ENCODE measurements at regions not wholly inside any gene's neighbourhood (a gene's known extent, or its start where the extent isn't known, plus 50 kb on each side); places are given as distances from the start of the nearest gene placed in this dataset.
"Not testable (repeated sequence)": the region's sequence is repeated elsewhere in the genome, so short reads cannot be mapped to it uniquely, and the experiment has no call there.

DNA sequence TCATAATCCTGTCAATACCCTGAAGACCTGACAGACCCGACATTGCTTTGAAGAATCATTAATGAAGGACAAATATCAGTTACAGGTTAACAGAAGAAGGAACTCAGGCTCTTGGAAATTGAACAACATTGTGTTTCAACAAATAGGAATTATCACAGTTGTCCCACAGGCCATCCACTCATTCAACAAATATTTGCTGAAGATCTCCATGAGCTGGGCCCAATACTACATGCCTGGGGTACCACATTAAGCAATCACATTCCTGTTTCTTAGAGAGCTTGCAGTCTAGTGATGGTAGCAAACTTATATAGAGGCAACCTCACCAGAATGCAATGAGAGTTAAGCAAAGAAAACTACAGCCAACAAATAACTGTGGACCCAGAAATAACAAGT, 671.6 kb upstream of the ACVR2A start:
- no peak for DNase-seq

DNA sequence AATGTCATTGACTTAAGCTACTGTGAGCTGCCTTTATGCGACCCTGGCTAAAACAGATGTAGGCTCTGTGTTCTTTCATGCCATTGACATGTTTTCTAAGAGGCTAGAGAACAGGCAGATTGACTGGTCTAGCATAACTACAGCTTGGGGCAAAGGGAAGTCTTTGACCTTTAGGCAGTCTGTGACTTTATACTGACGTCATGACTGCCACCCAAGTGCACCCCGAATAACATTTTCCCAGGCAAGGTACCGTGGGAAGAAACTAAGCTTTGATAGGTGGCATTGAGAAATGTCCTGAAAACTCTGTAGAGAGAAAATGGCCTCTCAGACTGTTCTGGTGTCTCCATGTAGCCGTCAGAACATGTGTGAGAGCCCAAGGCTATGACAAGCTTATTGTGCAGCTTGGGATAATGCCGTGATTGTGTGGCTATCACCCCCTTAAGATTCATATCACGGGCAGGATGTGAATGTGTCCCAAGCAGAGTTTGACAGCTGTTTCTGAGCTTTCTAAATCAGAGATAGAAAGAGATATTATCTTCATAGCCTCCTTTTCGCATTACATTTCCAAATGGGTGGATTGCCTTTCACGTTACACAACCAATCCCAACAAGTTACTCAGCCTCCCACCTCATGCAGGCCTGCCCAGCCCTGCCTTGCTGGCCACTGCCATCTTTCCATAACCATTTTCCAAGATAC, 672.2 kb upstream of the ACVR2A start:
- DNase-seq, result no peak

- DNase-seq, result no peak
These were observed 672.9 kb upstream of the ACVR2A start for GRCh38 chr2:147171941-147172340.

DNA sequence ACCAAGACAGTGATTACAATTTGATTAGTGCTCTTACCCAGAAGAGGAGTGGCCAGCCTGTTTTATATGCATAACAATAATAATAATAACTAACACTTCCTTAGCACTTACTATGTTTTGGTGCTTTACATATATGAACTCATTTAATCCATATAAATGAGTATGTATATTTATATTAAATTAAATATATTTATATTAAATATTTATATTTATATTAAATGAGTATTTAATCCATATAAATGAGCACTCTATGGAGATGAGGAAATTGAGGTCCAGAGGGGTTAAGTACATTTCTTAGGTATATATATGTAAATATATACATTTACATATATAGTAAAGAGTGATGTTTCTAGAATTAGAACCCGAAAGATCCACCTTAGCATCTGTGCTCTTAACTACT, 673.9 kb upstream of the ACVR2A start:
- no peak for DNase-seq

DNA sequence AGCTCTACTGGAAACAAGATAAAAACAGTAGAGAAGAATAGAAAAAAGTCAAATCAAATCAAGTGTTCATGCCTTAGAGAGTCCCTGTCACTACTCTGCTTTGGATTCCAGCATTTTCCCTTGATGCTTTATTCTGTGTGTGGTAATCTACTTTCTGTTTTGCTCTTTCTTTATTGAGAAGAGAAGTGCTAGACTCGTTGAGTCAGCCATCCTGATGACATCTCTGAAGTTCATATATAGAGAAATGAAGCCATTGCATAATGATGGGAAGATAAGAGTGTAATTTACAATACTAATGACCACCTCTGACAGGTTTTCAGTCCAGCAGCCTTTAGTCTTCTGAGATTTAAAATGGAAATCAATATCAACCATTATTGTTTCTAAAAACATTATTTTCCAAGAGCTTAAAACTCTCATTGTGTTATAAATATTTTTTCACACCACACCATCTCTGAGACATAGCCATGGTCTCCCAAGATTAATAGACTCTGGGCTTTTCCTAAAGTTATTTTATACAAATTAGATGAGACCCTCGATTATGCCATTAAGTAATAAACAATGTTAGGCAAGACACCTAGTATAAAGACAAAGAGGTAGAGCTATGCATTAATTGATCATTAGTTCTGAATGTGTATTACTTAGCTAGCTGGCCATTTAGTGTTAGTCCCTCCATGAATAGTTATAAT, 679.0 kb upstream of the ACVR2A start:
- no peak for DNase-seq

- no peak for DNase-seq
These were observed 680.3 kb upstream of the ACVR2A start for GRCh38 chr2:147164563-147164962.

- no peak for DNase-seq
These were observed 683.1 kb upstream of the ACVR2A start for GRCh38 chr2:147161746-147162145.

DNA sequence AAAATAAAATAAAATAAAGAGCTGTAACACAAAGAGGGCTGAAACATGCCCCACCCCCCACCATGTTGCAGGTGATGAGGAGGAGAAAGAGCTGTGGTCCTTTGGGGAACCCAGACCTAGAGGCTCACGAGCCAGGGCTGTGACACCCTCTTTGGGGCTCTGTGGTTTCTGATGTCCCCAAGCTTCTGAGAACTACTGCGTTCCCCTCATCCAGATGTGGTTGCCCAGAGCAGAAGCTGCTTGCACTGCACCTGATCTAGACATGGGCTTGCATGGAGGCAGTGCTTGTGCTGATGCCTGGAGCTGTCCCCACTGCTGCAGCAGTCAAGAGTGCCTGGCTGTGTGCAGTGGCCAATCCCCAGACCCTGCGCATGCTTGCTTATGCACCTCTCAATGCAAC, 687.9 kb upstream of the ACVR2A start:
- DNase-seq, result no peak

DNA sequence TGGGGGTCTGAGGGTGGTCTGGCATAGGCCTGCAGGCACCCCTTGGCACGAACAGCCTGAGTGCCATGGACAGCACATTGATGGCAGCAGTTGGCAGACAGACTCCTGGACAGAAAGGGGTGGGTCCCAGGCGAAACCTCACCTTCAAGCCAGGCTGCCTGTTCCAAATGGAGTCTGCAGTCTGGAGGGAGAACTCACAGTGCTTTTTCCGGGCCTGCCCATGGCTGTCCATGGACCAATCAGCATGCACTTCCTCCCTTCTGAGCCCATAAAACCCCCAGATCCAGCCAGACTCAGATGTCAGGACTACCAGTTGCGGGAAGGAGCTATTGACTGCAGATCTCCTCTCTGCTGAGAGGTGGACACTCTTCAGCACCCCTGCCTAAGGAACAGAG, 694.6 kb upstream of the ACVR2A start:
- DNase-seq, result no peak

DNA sequence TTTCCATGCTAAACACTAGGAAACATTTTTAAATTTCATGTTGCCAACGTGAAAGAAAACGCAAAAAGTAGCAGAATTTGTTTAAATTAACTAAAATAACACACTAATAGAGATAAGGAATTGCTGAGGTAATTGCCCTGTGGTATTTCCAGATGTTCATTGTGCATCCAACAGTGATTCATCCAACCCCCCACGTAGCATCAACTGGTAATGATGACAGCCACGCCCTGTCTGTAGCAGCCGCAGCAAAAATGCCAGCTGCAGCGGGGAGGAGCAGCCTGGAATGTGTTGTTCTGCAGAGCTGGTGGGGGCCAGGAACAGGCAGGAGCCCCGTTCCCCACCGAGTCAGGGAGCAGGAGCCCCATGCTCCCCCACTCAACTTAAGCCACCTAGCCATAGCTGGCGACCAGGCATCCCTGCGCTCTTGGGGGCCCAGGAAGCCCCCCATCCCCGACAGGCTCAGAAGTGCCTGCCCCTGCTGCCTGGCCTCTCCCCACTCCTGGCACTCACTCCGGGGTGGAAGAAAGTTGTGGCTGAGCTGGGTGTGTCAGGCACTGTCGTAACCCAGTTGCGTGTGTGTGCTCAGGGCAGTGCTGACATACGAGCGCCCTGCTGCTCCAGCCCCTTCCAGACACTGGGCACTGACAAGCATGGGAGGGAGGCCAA, 695.1 kb upstream of the ACVR2A start:
- no peak for DNase-seq

DNA sequence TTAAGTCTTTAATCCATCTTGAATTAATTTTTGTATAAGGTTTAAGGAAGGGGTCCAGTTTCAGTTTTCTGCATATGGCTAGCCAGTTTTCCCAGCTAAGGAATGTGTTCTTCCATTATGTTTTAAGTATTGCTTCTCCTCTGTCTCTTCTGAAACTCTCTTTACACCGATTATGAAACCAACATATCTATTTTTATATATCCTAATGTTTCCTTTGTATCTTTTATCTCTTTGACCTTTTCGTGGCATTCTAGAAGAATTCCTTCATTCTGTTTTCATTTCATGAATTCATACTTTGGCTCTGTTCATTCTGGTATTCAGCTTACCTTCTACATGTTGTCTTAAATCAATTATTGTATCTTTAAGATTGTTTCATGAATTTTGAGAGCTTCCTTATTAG, 697.0 kb upstream of the ACVR2A start:
- no peak for DNase-seq

GRCh38 chr2:147141930-147142329, 702.9 kb upstream of the ACVR2A start:
- DNase-seq, result no peak

- not testable (repeated sequence) for DNase-seq
These were observed 705.1 kb upstream of the ACVR2A start for GRCh38 chr2:147139732-147140131.

GRCh38 chr2:147137711-147138110, 707.1 kb upstream of the ACVR2A start:
- DNase-seq, result no peak

DNA sequence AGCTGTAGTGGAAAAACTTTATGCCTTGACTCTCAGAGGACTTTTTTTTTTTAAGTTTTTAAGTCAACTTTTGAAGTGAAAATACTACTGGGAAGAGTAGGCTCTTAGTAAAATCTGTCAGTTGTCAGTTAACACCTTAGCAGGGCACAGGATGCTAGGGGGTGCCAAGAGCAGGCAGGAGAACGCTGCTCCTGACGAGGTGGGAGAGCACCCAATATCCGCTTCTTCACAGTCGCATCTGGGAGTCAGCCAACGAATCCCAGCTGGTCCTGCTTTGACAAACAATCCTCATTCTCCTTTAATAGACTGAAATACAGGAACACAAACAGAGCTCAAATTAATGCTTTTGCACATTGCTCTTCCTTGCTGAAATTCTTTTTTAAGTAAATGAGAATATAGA, 709.5 kb upstream of the ACVR2A start:
- DNase-seq, result no peak

DNA sequence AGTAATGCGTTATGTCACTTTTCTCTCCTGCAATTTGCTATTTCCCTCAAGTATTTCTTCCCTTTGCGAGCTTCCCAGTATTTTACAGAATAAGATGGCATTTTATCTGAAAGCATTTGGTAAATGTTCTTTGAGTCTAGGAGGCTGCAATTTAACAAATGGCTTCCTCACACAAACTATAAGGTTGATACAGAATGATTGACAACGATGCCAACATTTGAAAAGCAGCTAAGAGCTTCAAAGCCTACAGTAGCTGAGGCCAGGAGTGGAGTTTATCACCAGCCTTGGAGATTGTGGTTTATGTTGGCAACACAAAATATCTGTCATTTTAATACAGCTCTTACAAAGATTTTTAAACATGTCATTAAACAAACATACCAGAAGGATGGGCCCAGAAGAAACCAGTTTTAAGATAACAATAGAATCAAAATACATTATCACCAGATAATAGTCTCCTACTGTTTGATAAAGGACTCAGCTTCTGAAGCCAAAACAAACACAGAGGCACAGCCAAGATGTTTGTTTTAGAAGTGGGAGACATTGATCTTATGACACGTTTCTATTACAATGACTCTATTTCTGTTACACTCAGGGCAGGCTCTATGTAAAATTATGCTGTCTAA, 711.4 kb upstream of the ACVR2A start:
- DNase-seq, result no peak

- DNase-seq, result no peak
These were observed 719.7 kb upstream of the ACVR2A start for GRCh38 chr2:147125145-147125544.

DNA sequence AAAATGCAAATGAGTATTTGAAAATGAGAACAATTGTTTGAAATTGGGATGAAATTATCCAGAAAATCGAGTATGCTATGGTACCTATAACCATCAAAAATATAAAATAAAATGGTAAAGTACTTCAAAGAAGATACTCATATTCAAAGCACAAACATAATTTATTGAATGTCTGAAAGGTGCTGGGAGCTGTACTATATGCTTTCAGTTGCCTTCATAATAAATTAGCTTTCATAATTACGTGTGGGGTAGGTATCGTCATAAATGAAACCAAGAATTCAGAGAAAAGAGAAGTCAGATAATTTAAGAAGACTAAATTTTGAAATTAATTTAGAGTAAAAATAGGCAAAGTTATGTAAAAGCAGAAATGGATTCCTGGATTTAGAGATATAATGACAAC, 721.9 kb upstream of the ACVR2A start:
- DNase-seq, result no peak

GRCh38 chr2:147110962-147111361, 733.9 kb upstream of the ACVR2A start:
- DNase-seq, result no peak

DNA sequence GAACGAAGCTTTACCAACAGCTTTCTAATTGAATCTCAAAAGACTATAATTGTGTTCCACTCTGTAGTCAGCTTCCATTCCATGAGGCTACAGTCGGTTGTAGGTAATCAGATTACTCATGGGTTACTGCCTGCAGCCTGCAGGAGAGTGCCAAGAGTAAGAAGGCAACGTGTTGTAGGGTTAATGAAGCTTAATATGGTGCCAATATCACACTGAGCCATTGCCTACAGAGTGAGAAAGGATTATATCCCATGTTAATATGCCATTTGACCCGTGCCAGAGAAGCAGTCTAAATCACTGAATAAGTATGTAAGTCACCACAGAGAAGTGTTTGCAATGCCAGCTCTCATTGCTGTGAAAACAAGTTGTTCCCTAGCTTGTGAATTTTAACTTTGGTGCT, 734.5 kb upstream of the ACVR2A start:
- no peak for DNase-seq

DNA sequence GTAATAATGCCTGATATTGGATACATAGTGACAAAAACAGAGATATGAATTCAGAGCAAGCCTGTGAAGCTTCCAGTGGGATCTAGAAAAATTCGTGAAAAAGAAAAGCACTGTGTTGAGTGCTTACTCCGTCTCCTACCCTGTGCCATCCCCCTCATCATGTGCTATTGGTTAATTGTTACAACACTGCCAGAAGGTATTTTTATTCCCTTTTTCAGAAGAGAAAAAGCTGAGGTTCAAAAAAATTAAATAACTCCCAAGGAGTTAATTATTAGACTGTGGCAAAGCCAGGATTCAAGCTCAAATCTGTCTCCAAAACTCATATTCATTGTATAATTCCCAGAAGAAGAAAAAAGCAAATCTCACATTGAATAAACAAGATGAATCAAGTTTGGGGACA, 735.5 kb upstream of the ACVR2A start:
- DNase-seq, result no peak

DNA sequence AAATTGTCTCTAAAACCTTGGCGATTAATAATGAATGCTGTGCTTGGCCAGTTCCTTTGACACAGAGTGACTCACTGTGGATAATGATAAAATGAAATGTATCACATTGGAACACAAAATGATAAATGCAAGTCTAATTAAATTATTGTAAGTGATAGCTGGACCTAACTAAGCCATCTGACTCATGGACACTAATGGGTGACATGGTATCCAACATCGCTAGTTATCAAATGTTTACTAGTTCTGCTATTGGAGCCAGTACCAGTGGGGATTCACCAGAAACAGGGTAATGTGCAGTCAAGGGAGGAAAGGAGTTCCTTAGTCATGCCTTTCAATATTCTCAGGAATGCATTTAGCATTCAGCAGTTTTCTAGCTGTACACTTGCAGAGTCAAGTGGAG, 736.3 kb upstream of the ACVR2A start:
- DNase-seq, result no peak

GRCh38 chr2:147101941-147102790, 742.7 kb upstream of the ACVR2A start:
- DNase-seq, result no peak
